ENCODE measurements at regions not wholly inside any gene's neighbourhood (a gene's known extent, or its start where the extent isn't known, plus 50 kb on each side); places are given as distances from the start of the nearest gene placed in this dataset.

GRCh38 chr5:3339092-3339797 lies 256.4 kb upstream of the IRX1 start:
- H3K4me1 ChIP-seq = no peaks in the 10 kb centered on the region
- ATAC-seq (no peak), DNase-seq (no peak)
- no peaks in the 10 kb centered on the region for H3K9me3 ChIP-seq
- no peaks in the 10 kb centered on the region for H3K27me3 ChIP-seq
- H3K36me3 ChIP-seq = no peaks in the 10 kb centered on the region
- in situ Hi-C loops (cut with MboI; ENCODE audit: low sequenced_read_pairs in 4 of 4) = no loop called here
- TF ChIP-seq CTCF (IDR thresholded peaks at IDR 0.05 in 4 of 5, conservative IDR thresholded peaks at IDR 0.05 in 1 of 5) = no peak
- no peak for TF ChIP-seq POLR2A (IDR thresholded peaks at IDR 0.05)
- intact Hi-C loops (cut with DNase I; ENCODE audit: low total_unique reads) = no loop called here
- H3K4me3 ChIP-seq = no peak overlapping the region
- H3K27ac ChIP-seq = no peak overlapping the region

- no peak overlapping the region for H3K4me3 ChIP-seq
- TF ChIP-seq CTCF (IDR thresholded peaks at IDR 0.05 in 4 of 5, conservative IDR thresholded peaks at IDR 0.05 in 1 of 5) = no peak
- TF ChIP-seq POLR2A (IDR thresholded peaks at IDR 0.05) = no peak
- H3K4me1 ChIP-seq = no peaks in the 10 kb centered on the region
- no peak for ATAC-seq
- H3K36me3 ChIP-seq = no peaks in the 10 kb centered on the region
- intact Hi-C loops (cut with DNase I; ENCODE audit: low total_unique reads) = no loop called here
- in situ Hi-C loops (cut with MboI; ENCODE audit: low sequenced_read_pairs in 4 of 4) = no loop called here
- no peaks in the 10 kb centered on the region for H3K9me3 ChIP-seq
- no peak overlapping the region for H3K27ac ChIP-seq
- H3K27me3 ChIP-seq = no peaks in the 10 kb centered on the region
- no peak for DNase-seq
Measured at GRCh38 chr5:3337812-3338541, 257.7 kb upstream of the IRX1 start.

- in situ Hi-C loops (cut with MboI; ENCODE audit: low sequenced_read_pairs in 4 of 4) = no loop called here
- intact Hi-C loops (cut with DNase I; ENCODE audit: low total_unique reads) = no loop called here
- TF ChIP-seq CTCF (IDR thresholded peaks at IDR 0.05 in 4 of 5, conservative IDR thresholded peaks at IDR 0.05 in 1 of 5) (no peak), POLR2A (IDR thresholded peaks at IDR 0.05) (no peak)
Measured at GRCh38 chr5:3336666-3337065, 259.0 kb upstream of the IRX1 start.

GRCh38 chr5:3335301-3335700 lies 260.3 kb upstream of the IRX1 start:
- Histone ChIP-seq H3K27me3 (no peaks in the 10 kb centered on the region), H3K27ac (no peak overlapping the region), H3K4me3 (no peak overlapping the region), H3K36me3 (no peaks in the 10 kb centered on the region), H3K9me3 (no peaks in the 10 kb centered on the region), H3K4me1 (no peaks in the 10 kb centered on the region)
- no peak for ATAC-seq
- no peak for TF ChIP-seq CTCF (IDR thresholded peaks at IDR 0.05 in 4 of 5, conservative IDR thresholded peaks at IDR 0.05 in 1 of 5)
- no peak for TF ChIP-seq POLR2A (IDR thresholded peaks at IDR 0.05)
- intact Hi-C loops (cut with DNase I; ENCODE audit: low total_unique reads) = no loop called here
- no peak for DNase-seq
- in situ Hi-C loops (cut with MboI; ENCODE audit: low sequenced_read_pairs in 4 of 4) = no loop called here

More at GRCh38 chr5:3336666-3337065, 259.0 kb upstream of the IRX1 start:
- Histone ChIP-seq H3K4me3 (no peak overlapping the region), H3K4me1 (no peaks in the 10 kb centered on the region), H3K36me3 (no peaks in the 10 kb centered on the region), H3K27ac (no peak overlapping the region), H3K9me3 (no peaks in the 10 kb centered on the region), H3K27me3 (no peaks in the 10 kb centered on the region)
- DNase-seq (no peak), ATAC-seq (no peak)
